Large intestine (tissue), 3 donors: ENCODE measurements at regions not wholly inside any gene's neighbourhood (a gene's known extent, or its start where the extent isn't known, plus 50 kb on each side); places are given as distances from the start of the nearest gene placed in this dataset.

Source experiments
- DNase-seq, 2 donors: peaks; one replicate each; pipeline versions ENCODE4 v3.0.0 to v3.0.0-alpha.2; 2013
- H3K27ac ChIP-seq: one replicate; pipeline ENCODE4 v1.5.1; 2013; ENCODE audit warnings: low read length
- H3K27me3 ChIP-seq: 2 replicates; pipeline ENCODE4 v1.6.1; 2013; ENCODE audit warnings: low read length; ENCODE audit not compliant: control insufficient read depth, insufficient read depth
- H3K36me3 ChIP-seq: 2 replicates; pipeline ENCODE4 v1.6.1; 2013; ENCODE audit warnings: low read length; ENCODE audit not compliant: control insufficient read depth, insufficient read depth
- H3K4me1 ChIP-seq: one replicate; pipeline ENCODE4 v1.6.1; 2013; ENCODE audit warnings: low read length; ENCODE audit not compliant: control insufficient read depth, insufficient read depth
- H3K4me3 ChIP-seq: one replicate; pipeline ENCODE4 v1.5.1; 2013; ENCODE audit warnings: low read length
- H3K9me3 ChIP-seq: one replicate; pipeline ENCODE4 v1.6.1; 2013; ENCODE audit warnings: mild to moderate bottlenecking, low read depth, low read length, moderate library complexity; ENCODE audit not compliant: control insufficient read depth
- WGBS: methylation state at CpG from one replicate; pipeline ENCODE4 v1.1.5; 2013; ENCODE audit warnings: low lambda C conversion rate; ENCODE audit not compliant: insufficient coverage; 5-methylcytosine and 5-hydroxymethylcytosine counted together

- Histone ChIP-seq H3K36me3 (no peaks in the 10 kb centered on the region), H3K27ac (no peak overlapping the region), H3K4me3 (no peak overlapping the region), H3K9me3 (no peaks in the 10 kb centered on the region), H3K27me3 (no peaks in the 10 kb centered on the region), H3K4me1 (no peaks in the 10 kb centered on the region)
- no peak for DNase-seq
- WGBS = no CpG with 5 or more reads among the region's 5 CpGs
These were observed 79.0 kb downstream of the LBH start for GRCh38 chr2:30310371-30310770.

- WGBS = no CpG with 5 or more reads among the region's 5 CpGs
- no peak for DNase-seq
- Histone ChIP-seq H3K27me3 (no peaks in the 10 kb centered on the region), H3K9me3 (no peaks in the 10 kb centered on the region), H3K27ac (no peak overlapping the region), H3K4me1 (no peaks in the 10 kb centered on the region), H3K36me3 (no peaks in the 10 kb centered on the region), H3K4me3 (no peak overlapping the region)
These were observed 79.6 kb downstream of the LBH start for GRCh38 chr2:30310955-30311354.

GRCh38 chr2:30311711-30312110, 80.4 kb downstream of the LBH start:
- WGBS = no CpG with 5 or more reads among the region's 2 CpGs
- H3K36me3 ChIP-seq = no peaks in the 10 kb centered on the region
- no peak for DNase-seq
- H3K4me1 ChIP-seq = no peaks in the 10 kb centered on the region
- no peaks in the 10 kb centered on the region for H3K27me3 ChIP-seq
- no peak overlapping the region for H3K4me3 ChIP-seq
- H3K27ac ChIP-seq = no peak overlapping the region
- H3K9me3 ChIP-seq = no peaks in the 10 kb centered on the region

- Histone ChIP-seq H3K4me1 (no peaks in the 10 kb centered on the region), H3K36me3 (no peaks in the 10 kb centered on the region)
- DNase-seq = no peak
These were observed 81.6 kb downstream of the LBH start for GRCh38 chr2:30312916-30313315.

GRCh38 chr2:30314981-30315380, 83.6 kb downstream of the LBH start:
- Histone ChIP-seq H3K27me3 (no peaks in the 10 kb centered on the region), H3K4me1 (no peaks in the 10 kb centered on the region), H3K4me3 (no peak overlapping the region), H3K9me3 (no peaks in the 10 kb centered on the region), H3K36me3 (no peaks in the 10 kb centered on the region), H3K27ac (no peak overlapping the region)
- no peak for DNase-seq
- WGBS = no CpG with 5 or more reads among the region's 3 CpGs

More at GRCh38 chr2:30312916-30313315, 81.6 kb downstream of the LBH start:
- Histone ChIP-seq H3K27me3 (no peaks in the 10 kb centered on the region), H3K9me3 (no peaks in the 10 kb centered on the region), H3K4me3 (no peak overlapping the region), H3K27ac (no peak overlapping the region)
- WGBS = no CpG with 5 or more reads among the region's 1 CpG

- H3K4me1 ChIP-seq = no peaks in the 10 kb centered on the region
- no peaks in the 10 kb centered on the region for H3K27me3 ChIP-seq
- H3K36me3 ChIP-seq = no peaks in the 10 kb centered on the region
- H3K4me3 ChIP-seq = no peak overlapping the region
- no peak overlapping the region for H3K27ac ChIP-seq
- H3K9me3 ChIP-seq = no peaks in the 10 kb centered on the region
- no peak for DNase-seq
- no CpG with 5 or more reads among the region's 3 CpGs for WGBS
These were observed 84.2 kb downstream of the LBH start for GRCh38 chr2:30315391-30316063.

- H3K4me3 ChIP-seq = no peak overlapping the region
- no peaks in the 10 kb centered on the region for H3K27me3 ChIP-seq
- no peaks in the 10 kb centered on the region for H3K36me3 ChIP-seq
- no peaks in the 10 kb centered on the region for H3K9me3 ChIP-seq
- H3K27ac ChIP-seq = no peak overlapping the region
- H3K4me1 ChIP-seq = no peaks in the 10 kb centered on the region
- DNase-seq = no peak
- WGBS = no CpG with 5 or more reads among the region's 2 CpGs
These were observed 85.1 kb downstream of the LBH start for GRCh38 chr2:30316408-30316807.

- no peaks in the 10 kb centered on the region for H3K4me1 ChIP-seq
- no peak overlapping the region for H3K27ac ChIP-seq
- no peak for DNase-seq
- no peaks in the 10 kb centered on the region for H3K27me3 ChIP-seq
- H3K4me3 ChIP-seq = no peak overlapping the region
- no peaks in the 10 kb centered on the region for H3K9me3 ChIP-seq
- WGBS = 65% methylated on average over 2 of the region's 8 CpGs
- H3K36me3 ChIP-seq = no peaks in the 10 kb centered on the region
These were observed 87.9 kb downstream of the LBH start for GRCh38 chr2:30318987-30319782.

- Histone ChIP-seq H3K27me3 (no peaks in the 10 kb centered on the region), H3K36me3 (no peaks in the 10 kb centered on the region), H3K27ac (no peak overlapping the region), H3K4me3 (no peak overlapping the region), H3K9me3 (no peaks in the 10 kb centered on the region), H3K4me1 (no peaks in the 10 kb centered on the region)
- DNase-seq = no peak
- WGBS = 94% methylated on average over 2 of the region's 3 CpGs
These were observed 90.1 kb downstream of the LBH start for GRCh38 chr2:30321466-30321865.

GRCh38 chr2:30323499-30323898, 92.2 kb downstream of the LBH start:
- H3K4me1 ChIP-seq = no peaks in the 10 kb centered on the region
- DNase-seq = no peak
- H3K36me3 ChIP-seq = no peaks in the 10 kb centered on the region
- no peaks in the 10 kb centered on the region for H3K27me3 ChIP-seq
- no CpG with 5 or more reads among the region's 7 CpGs for WGBS
- no peak overlapping the region for H3K27ac ChIP-seq
- no peak overlapping the region for H3K4me3 ChIP-seq
- H3K9me3 ChIP-seq = no peaks in the 10 kb centered on the region
